GM19025 (cell line): ENCODE measurements at regions not wholly inside any gene's neighbourhood (a gene's known extent, or its start where the extent isn't known, plus 50 kb on each side); places are given as distances from the start of the nearest gene placed in this dataset.

Experiments used
- ATAC-seq: cut with Tn5 transposase; IDR thresholded peaks from one replicate; pipeline ENCODE4 v1.9.1; 2021; ENCODE audit warnings: mild to moderate bottlenecking, low read depth, moderate library complexity; ENCODE audit not compliant: unreplicated experiment

DNA sequence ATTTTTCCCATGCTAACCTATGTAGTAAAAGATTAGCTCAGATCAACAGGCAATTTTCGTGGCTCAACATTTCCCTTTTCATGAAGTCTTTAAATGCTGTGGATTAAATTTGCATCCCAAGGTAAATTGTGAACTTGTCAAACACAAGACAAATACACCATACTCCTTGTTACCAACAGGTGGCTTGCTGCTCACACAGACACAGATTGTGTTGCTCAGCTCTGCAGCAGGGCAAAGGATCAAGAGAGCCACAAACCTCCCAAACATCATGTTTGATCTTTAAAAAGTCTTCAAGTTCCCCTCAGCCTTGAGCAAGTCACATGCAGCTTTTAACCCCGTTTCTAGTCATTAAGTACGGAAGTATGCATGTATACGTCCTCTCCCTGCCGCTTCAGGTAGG lies 119.6 kb upstream of the CNTNAP4 start:
- no peak for ATAC-seq

GRCh38 chr16:76162046-76162445 lies 115.2 kb upstream of the CNTNAP4 start:
- no peak for ATAC-seq

DNA sequence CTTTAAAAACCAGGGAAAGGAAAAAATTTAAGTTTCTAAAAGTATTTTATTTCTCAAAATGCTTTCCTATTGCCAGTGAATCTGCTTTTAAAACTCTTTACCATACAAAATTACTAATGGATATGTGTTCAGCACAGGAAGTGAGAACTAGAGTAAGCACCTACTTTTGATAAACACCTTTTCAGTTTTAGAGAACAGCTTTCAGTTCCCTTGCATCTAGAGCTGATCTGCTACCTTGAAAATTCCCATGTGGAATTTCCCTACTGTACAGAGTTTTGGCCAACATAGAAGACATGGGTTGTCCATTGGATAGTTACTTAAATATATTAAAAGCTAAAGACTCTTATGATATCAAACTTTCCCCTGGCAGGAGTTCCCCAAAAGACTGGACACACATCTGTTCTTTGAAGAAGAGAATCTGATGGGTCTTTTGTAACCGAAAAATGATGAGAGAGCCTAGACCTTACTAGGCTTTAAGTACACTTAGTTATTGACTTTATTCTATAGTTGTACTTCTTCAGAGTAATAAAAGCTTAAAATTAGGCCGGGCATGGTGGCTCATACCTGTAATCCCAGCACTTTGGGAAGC lies 112.1 kb upstream of the CNTNAP4 start:
- no peak for ATAC-seq

DNA sequence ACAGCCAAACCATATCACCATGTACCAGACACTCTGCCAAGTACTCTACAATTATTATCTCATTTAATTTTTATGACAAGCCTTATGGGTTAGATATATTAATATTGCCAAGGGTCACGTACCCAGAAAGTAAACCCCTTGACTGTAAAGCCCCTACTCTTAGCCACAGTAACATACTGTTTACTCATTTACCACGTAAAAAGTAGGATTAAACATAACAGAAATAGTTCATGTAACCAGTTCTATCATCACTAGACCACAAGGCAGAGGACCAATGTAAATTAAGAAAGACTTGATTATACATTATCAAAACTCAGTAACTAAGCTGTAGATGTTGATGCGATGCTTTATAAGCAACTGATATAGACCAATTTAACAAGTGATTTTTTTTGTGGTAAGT lies 101.5 kb upstream of the CNTNAP4 start:
- ATAC-seq, result no peak

DNA sequence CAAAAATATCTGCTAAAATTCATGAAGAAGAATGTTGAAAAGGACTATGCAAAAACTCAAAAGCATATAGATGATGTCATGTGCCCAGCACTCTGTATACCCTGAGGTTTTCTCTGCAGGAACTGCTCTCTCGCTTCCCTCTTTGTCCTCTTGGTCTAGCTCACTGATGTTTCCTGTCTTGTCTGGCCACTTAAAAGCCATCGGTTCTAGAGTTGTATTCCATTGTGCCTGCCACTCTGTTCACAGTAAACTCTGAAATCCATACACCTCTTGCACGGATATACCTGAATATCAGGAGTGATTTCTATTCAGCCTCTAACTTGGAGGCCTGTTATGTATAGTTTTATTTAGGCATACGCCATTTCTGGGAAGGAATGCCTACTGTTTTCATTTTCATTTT lies 101.0 kb upstream of the CNTNAP4 start:
- peak; percentile 82 for ATAC-seq

DNA sequence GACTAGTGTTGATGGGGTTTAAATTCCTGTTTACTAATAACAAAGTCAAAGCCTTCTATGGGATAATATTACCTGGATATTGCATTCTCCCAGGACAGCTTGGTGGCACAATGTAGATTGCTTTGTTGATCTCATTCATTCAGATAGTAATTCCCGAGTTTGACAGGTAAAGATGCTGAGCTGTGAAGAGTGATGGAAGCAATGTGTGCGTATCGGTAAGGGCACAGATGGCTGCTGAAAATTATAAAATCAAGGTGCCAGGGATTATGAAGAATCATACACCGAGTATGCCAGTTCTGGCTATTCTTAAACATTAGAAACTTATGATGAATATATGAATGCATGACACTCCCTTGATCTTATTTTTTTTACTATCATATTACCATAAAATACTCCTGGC lies 100.6 kb upstream of the CNTNAP4 start:
- no peak for ATAC-seq

DNA sequence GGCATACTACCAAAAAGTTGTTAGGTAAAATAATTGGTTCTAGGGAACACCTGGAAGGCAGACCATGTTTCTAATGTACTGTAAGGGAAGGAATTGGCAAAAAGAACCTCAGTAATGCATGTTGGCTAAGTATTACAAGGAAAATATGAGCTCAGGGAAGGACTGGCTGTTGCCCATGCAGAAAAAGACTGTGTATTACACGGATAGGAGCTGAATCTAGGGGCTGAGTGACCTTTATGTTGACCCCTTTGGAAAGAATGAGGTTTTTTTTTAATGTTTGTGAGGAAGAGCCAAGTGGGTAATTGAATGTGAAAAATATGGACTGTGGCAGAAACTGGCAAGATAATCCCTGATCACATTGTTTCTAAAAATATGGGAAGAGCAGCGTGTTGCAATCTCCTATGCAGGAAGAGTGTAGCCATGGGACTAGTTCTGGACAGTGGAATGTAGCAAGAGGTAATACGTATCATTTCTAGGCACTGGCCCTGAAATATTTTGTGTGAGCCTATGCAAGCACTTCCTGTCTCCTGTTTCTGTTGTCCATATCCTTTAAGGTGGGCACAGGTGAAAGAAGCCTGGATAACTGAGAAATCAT lies 95.1 kb upstream of the CNTNAP4 start:
- no peak for ATAC-seq

- ATAC-seq, result no peak
Measured at GRCh38 chr16:76183647-76184046, 93.6 kb upstream of the CNTNAP4 start.

- no peak for ATAC-seq
Measured at GRCh38 chr16:76190057-76190456, 87.1 kb upstream of the CNTNAP4 start.

GRCh38 chr16:76190480-76190879 lies 86.7 kb upstream of the CNTNAP4 start:
- ATAC-seq, result no peak

DNA sequence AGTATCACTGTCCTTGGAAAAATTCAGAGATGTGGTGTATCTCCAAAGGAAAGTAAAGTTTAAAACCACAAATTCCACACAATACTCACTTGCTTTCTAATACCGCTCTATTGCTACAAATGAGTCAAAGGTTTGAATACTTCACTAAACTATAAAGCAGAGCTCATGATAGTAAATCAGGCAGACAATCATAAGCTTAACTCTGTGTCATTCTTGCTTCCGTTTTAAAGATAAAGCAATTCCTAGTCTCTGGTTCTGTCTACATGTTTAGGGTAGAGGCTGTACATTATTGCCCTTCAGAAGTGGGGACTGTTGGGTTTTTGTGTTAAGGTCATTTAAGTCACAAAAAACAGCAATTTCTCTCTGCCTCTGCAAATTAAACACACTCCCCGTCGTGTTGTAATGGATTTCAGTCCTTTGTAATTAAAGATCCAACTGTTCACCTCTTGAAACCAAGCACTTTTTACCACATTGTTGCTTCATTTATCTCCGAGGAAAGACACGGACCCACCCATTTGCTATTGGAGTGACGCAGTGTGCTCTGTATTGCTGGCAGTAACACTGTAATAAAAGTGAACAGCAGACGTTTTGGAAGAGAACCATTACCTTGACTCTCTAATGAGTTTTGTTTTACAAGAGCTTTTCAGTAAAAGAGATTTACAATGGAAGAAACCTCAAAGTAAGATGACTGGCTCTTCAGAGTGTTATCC lies 83.1 kb upstream of the CNTNAP4 start:
- ATAC-seq, result no peak

- ATAC-seq, result no peak
Measured at GRCh38 chr16:76194616-76195015, 82.6 kb upstream of the CNTNAP4 start.

- ATAC-seq, result no peak
Measured at GRCh38 chr16:76195056-76195455, 82.1 kb upstream of the CNTNAP4 start.

GRCh38 chr16:76195648-76196047 lies 81.6 kb upstream of the CNTNAP4 start:
- ATAC-seq, result no peak

- ATAC-seq, result no peak
Measured at GRCh38 chr16:76197900-76198299, 79.3 kb upstream of the CNTNAP4 start.

DNA sequence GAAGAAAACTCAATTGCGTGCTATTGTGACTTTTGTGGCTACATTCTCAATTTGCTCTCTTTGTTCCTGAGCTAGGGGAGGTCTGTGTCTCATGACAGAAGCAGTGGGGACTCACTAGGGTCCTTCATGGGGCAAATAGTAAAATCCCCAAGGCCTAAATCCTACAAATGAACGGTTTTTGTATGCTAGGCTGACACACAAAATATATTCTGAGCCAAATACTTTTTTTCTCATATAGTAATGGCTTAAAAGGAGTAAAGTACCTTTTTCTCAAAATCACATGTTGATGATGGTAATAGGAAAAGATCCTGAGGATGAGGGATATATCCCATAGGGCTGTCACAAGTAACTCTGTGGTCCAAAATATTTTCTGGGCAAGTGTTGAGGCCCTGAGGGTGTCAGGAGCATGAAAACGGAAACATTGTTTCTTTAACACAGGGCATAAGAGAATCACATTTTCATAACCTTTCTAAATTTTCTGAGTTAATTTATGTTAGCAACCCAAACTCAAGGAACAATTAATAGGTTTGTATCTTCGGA lies 77.5 kb upstream of the CNTNAP4 start:
- no peak for ATAC-seq

DNA sequence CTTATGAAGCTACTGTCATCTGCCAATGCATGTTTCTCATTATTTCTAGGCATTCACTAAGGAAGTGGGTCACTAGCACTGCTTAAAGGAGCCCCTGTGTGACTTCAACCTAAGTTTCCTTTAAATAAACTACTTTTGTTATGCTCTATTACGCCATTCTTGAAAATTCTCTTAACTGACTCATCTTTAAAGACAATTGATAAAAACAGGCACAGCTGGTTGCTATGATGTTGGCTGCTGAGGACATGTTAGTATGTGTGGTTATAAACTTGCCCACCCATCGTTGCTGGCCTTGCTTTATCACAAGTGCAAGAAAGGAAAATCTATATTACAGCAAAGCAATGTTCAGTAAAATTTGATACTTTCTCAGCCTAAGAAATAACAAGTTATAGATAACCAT lies 75.8 kb upstream of the CNTNAP4 start:
- ATAC-seq, result no peak

DNA sequence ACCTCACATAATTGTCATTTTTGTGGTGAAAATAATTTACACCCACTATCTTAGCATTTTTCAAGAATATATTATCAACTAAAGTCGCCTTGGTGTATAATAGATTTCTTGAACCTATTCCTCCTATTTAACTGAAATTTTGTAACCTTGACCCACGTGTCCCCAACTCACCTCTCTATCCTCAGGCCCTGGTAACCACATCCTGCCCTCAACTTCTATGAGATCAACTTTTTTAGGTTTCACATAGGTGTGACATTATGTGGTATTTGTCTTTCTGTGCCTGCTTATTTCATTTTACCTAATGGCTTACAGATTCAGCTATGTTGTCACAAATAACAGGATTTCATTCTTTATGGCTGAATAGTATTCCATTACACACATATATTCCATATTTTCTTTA lies 73.0 kb upstream of the CNTNAP4 start:
- no peak for ATAC-seq

GRCh38 chr16:76207270-76207669 lies 69.9 kb upstream of the CNTNAP4 start:
- ATAC-seq, result no peak

DNA sequence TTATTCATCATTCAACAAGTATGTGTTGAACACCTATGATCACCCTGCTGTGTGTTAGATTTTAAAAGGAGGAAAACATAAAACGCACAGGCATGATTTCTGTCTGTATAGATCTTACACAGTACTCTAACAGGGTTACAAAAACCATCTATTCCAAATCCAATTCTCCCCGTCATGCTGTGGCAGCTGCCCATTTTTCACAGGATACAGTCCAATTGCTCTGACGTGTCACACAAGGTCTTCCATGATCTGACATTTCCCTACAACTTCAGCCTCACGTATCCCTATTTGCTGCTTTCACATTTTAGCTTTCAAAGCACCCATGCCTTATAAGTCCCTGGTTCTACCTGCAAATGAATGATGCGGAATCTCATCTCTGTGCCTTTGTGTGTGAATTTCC lies 67.0 kb upstream of the CNTNAP4 start:
- no peak for ATAC-seq

DNA sequence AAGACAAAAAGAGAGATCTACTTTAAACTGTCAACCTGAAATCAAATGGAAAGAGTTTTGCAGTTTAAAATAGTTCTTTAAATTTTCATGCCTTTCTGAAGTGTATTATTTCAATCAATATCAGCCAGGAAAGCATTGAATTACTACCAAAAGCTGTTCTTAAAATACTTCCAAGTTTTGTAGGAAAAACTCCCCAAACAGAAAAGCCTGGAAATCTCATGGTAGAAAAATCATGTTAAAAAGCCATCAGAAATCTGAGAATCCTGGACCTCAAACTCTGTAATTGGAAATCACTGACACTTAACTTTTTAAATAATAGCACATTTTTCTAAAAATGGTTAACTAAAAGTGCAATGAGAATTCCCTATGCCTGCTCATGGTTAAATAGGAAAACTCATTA lies 63.3 kb upstream of the CNTNAP4 start:
- ATAC-seq, result no peak

DNA sequence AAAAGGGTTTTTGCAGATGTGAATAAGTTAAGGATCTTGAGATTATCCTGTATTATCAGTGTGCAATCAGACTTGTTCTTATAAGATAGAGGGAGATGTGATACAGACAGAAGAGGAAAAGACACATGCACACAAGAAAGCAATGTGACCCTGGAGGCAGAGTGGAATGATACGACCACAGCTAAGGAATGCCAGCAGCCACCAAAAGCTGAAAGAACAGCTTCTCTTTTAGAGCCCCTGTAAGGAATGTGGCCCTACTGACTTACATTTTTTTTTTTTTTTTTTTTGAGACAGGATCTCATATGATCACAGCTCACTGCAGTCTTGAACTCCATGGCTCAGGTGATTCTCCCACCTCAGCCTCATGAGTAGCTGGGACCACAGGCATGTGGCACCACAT lies 62.3 kb upstream of the CNTNAP4 start:
- ATAC-seq, result no peak
